Skeletal muscle tissue (tissue), 3 donors: ENCODE measurements at regions not wholly inside any gene's neighbourhood (a gene's known extent, or its start where the extent isn't known, plus 50 kb on each side); places are given as distances from the start of the nearest gene placed in this dataset.

Experiments
- H3K27ac ChIP-seq: one replicate; pipeline ENCODE4 v1.7.0; 2013; ENCODE audit warnings: mild to moderate bottlenecking, low read depth, low read length, inconsistent platforms
- H3K27me3 ChIP-seq, 3 donors: one replicate each; pipeline ENCODE4 v1.7.0; 2013; ENCODE audit warnings: low read length in 3 of 3; ENCODE audit not compliant: control insufficient read depth in 3 of 3, insufficient read depth in 3 of 3
- H3K36me3 ChIP-seq, 3 donors: one replicate each; pipeline ENCODE4 v1.7.0; 2013; ENCODE audit warnings: low read length in 3 of 3; ENCODE audit not compliant: control insufficient read depth in 3 of 3, insufficient read depth in 3 of 3
- H3K4me1 ChIP-seq, 3 donors: one replicate each; pipeline ENCODE4 v1.7.0; 2013; ENCODE audit warnings: low read length in 3 of 3, mild to moderate bottlenecking in 3 of 3; ENCODE audit not compliant: control insufficient read depth in 3 of 3, insufficient read depth in 3 of 3
- H3K4me3 ChIP-seq, 3 donors: one replicate each; pipeline ENCODE4 v1.7.0; 2013; ENCODE audit warnings: low read length in 3 of 3
- H3K9ac ChIP-seq, 3 donors: one replicate each; pipeline ENCODE4 v1.7.0; 2013; ENCODE audit warnings: low read length in 3 of 3, mild to moderate bottlenecking in 3 of 3, moderate library complexity in 2 of 3, low read depth in 1 of 3
- H3K9me3 ChIP-seq, 3 donors: one replicate each; pipeline ENCODE4 v1.7.0; 2013; ENCODE audit warnings: low read length in 3 of 3; ENCODE audit not compliant: control insufficient read depth in 3 of 3
- donor health status: Osteomylitis.

- Histone ChIP-seq H3K9ac (no peak overlapping the region), H3K4me1 (no peaks in the 10 kb centered on the region), H3K9me3 (no peaks in the 10 kb centered on the region), H3K27ac (no peak overlapping the region), H3K36me3 (no peaks in the 10 kb centered on the region), H3K27me3 (peaks cover 0 to 3% (median 0%) of the 10 kb centered on the region in 3 donors), H3K4me3 (no peak overlapping the region)
Measured at GRCh38 chr21:38178653-38179470, 77.9 kb upstream of the KCNJ15 start.

GRCh38 chr21:38179511-38179910 lies 77.3 kb upstream of the KCNJ15 start:
- H3K9ac ChIP-seq: no peak overlapping the region
- H3K27me3 ChIP-seq: peaks cover 0 to 3% (median 0%) of the 10 kb centered on the region in 3 donors
- no peaks in the 10 kb centered on the region for H3K4me1 ChIP-seq
- no peak overlapping the region for H3K27ac ChIP-seq
- H3K4me3 ChIP-seq: no peak overlapping the region
- no peaks in the 10 kb centered on the region for H3K9me3 ChIP-seq
- no peaks in the 10 kb centered on the region for H3K36me3 ChIP-seq

- H3K27ac ChIP-seq: no peak overlapping the region
- H3K4me3 ChIP-seq: no peak overlapping the region
- H3K36me3 ChIP-seq: no peaks in the 10 kb centered on the region
- H3K9me3 ChIP-seq: no peaks in the 10 kb centered on the region
- H3K4me1 ChIP-seq: no peaks in the 10 kb centered on the region
- H3K27me3 ChIP-seq: peaks cover 0 to 3% (median 0%) of the 10 kb centered on the region in 3 donors
- no peak overlapping the region for H3K9ac ChIP-seq
Measured at GRCh38 chr21:38181096-38181495, 75.7 kb upstream of the KCNJ15 start.

GRCh38 chr21:38182370-38182985 lies 74.3 kb upstream of the KCNJ15 start:
- H3K36me3 ChIP-seq: no peaks in the 10 kb centered on the region
- no peak overlapping the region for H3K9ac ChIP-seq
- no peak overlapping the region for H3K4me3 ChIP-seq
- peaks cover 0 to 5% (median 0%) of the 10 kb centered on the region in 3 donors for H3K9me3 ChIP-seq
- no peak overlapping the region for H3K27ac ChIP-seq
- peaks cover 0 to 3% (median 0%) of the 10 kb centered on the region in 3 donors for H3K27me3 ChIP-seq
- H3K4me1 ChIP-seq: no peaks in the 10 kb centered on the region

GRCh38 chr21:38183961-38184360 lies 72.8 kb upstream of the KCNJ15 start:
- H3K4me1 ChIP-seq: no peaks in the 10 kb centered on the region
- H3K36me3 ChIP-seq: no peaks in the 10 kb centered on the region
- H3K9me3 ChIP-seq: peaks cover 0 to 5% (median 0%) of the 10 kb centered on the region in 3 donors
- H3K27ac ChIP-seq: no peak overlapping the region
- no peak overlapping the region for H3K4me3 ChIP-seq
- H3K27me3 ChIP-seq: peaks cover 0 to 3% (median 0%) of the 10 kb centered on the region in 3 donors
- H3K9ac ChIP-seq: no peak overlapping the region

GRCh38 chr21:38186661-38187270 lies 70.0 kb upstream of the KCNJ15 start:
- H3K9ac ChIP-seq: no peak overlapping the region
- no peak overlapping the region for H3K27ac ChIP-seq

GRCh38 chr21:38188037-38188436 lies 68.8 kb upstream of the KCNJ15 start:
- no peak overlapping the region for H3K4me3 ChIP-seq
- H3K27me3 ChIP-seq: peaks cover 0 to 3% (median 0%) of the 10 kb centered on the region in 3 donors
- H3K4me1 ChIP-seq: no peaks in the 10 kb centered on the region
- H3K36me3 ChIP-seq: no peaks in the 10 kb centered on the region
- no peak overlapping the region for H3K9ac ChIP-seq
- H3K9me3 ChIP-seq: peaks cover 0 to 5% (median 0%) of the 10 kb centered on the region in 3 donors
- no peak overlapping the region for H3K27ac ChIP-seq

More at GRCh38 chr21:38186661-38187270, 70.0 kb upstream of the KCNJ15 start:
- Histone ChIP-seq H3K36me3 (no peaks in the 10 kb centered on the region), H3K4me1 (no peaks in the 10 kb centered on the region), H3K4me3 (no peak overlapping the region), H3K27me3 (peaks cover 0 to 3% (median 0%) of the 10 kb centered on the region in 3 donors), H3K9me3 (peaks cover 0 to 5% (median 0%) of the 10 kb centered on the region in 3 donors)

- Histone ChIP-seq H3K27me3 (no peaks in the 10 kb centered on the region), H3K36me3 (no peaks in the 10 kb centered on the region), H3K9ac (no peak overlapping the region), H3K27ac (no peak overlapping the region), H3K4me1 (no peaks in the 10 kb centered on the region), H3K9me3 (peaks cover 0 to 6% (median 0%) of the 10 kb centered on the region in 3 donors), H3K4me3 (no peak overlapping the region)
Measured at GRCh38 chr21:38196036-38196435, 60.8 kb upstream of the KCNJ15 start.

GRCh38 chr21:38202811-38203210 lies 54.0 kb upstream of the KCNJ15 start:
- Histone ChIP-seq H3K27me3 (peaks cover 4 to 22% (median 5%) of the 10 kb centered on the region in 3 donors), H3K9ac (no peak overlapping the region), H3K9me3 (no peaks in the 10 kb centered on the region), H3K4me1 (no peaks in the 10 kb centered on the region), H3K27ac (no peak overlapping the region), H3K36me3 (no peaks in the 10 kb centered on the region), H3K4me3 (no peak overlapping the region)

GRCh38 chr21:38203229-38203628 lies 53.6 kb upstream of the KCNJ15 start:
- H3K36me3 ChIP-seq: no peaks in the 10 kb centered on the region
- H3K4me1 ChIP-seq: no peaks in the 10 kb centered on the region
- no peak overlapping the region for H3K9ac ChIP-seq
- no peak overlapping the region for H3K4me3 ChIP-seq
- no peak overlapping the region for H3K27ac ChIP-seq
- H3K9me3 ChIP-seq: no peaks in the 10 kb centered on the region
- peaks cover 7 to 25% (median 8%) of the 10 kb centered on the region in 3 donors for H3K27me3 ChIP-seq
